MG63 (cell line): ENCODE measurements at regions not wholly inside any gene's neighbourhood (a gene's known extent, or its start where the extent isn't known, plus 50 kb on each side); places are given as distances from the start of the nearest gene placed in this dataset.
A peak's percentile ranks its signal among the peaks of the same experiment; 100 is the strongest.

Experiments used
- DNase-seq: peaks from one replicate; pipeline ENCODE4 v3.0.0-alpha.2; 2020
- H3K27me3 ChIP-seq: fragments of 250-450 bp; sonication (Bioruptor Pico); 2 replicates; pipeline ENCODE4 v1.5.1; 2020; ENCODE audit warnings: mild to moderate bottlenecking, moderate library complexity
- H3K36me3 ChIP-seq: fragments of 250-450 bp; sonication (Bioruptor Pico); 2 replicates; pipeline ENCODE4 v1.5.1; 2020; ENCODE audit warnings: mild to moderate bottlenecking, moderate library complexity
- H3K4me3 ChIP-seq: fragments of 250-450 bp; sonication (Bioruptor Pico); 2 replicates; pipeline ENCODE4 v1.5.1; 2020; ENCODE audit warnings: mild to moderate bottlenecking, moderate library complexity
- H3K9me3 ChIP-seq: fragments of 250-450 bp; sonication (Bioruptor Pico); 2 replicates; pipeline ENCODE4 v1.5.1; 2020; ENCODE audit warnings: mild to moderate bottlenecking, moderate library complexity

DNA sequence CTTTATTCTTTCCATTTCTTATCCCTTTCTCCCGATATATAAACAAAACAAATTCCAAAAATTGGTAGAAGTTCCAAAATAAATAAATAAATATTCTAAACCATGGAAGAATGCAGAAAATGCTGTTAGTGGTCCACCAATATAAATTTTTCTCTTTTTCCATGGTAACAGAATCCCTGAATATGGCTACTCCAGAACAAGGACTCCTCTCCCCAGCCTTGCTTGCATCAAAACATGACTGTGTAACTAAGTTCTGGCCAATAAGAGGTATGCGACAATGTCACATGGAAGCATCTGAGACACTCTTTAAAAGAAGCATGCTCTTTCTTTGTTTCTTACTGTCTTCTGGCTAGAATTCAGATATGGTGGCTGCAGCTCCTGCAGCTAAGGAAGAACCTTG, 325.1 kb upstream of the TANK start:
- peaks cover 2% of the 10 kb centered on the region; the same call in 1 of the 2 replicates for H3K9me3 ChIP-seq
- no peaks in the 10 kb centered on the region for H3K27me3 ChIP-seq
- no peak for DNase-seq
- H3K36me3 ChIP-seq, result no peaks in the 10 kb centered on the region
- no peak overlapping the region for H3K4me3 ChIP-seq

- H3K36me3 ChIP-seq, result no peaks in the 10 kb centered on the region
- DNase-seq, result peak; percentile 75
- peaks cover 2% of the 10 kb centered on the region for H3K9me3 ChIP-seq
- H3K4me3 ChIP-seq, result no peak overlapping the region
- H3K27me3 ChIP-seq, result no peaks in the 10 kb centered on the region
These were observed 323.5 kb upstream of the TANK start for GRCh38 chr2:160836755-160837154.

- peak; percentile 12 for DNase-seq
- Histone ChIP-seq H3K9me3 (peaks cover 2% of the 10 kb centered on the region), H3K36me3 (no peaks in the 10 kb centered on the region), H3K4me3 (no peak overlapping the region), H3K27me3 (no peaks in the 10 kb centered on the region)
These were observed 322.8 kb upstream of the TANK start for GRCh38 chr2:160837416-160837815.

- Histone ChIP-seq H3K27me3 (no peaks in the 10 kb centered on the region), H3K4me3 (no peak overlapping the region), H3K36me3 (no peaks in the 10 kb centered on the region), H3K9me3 (peaks cover 2% of the 10 kb centered on the region)
- DNase-seq, result no peak
These were observed 322.1 kb upstream of the TANK start for GRCh38 chr2:160838147-160838546.

DNA sequence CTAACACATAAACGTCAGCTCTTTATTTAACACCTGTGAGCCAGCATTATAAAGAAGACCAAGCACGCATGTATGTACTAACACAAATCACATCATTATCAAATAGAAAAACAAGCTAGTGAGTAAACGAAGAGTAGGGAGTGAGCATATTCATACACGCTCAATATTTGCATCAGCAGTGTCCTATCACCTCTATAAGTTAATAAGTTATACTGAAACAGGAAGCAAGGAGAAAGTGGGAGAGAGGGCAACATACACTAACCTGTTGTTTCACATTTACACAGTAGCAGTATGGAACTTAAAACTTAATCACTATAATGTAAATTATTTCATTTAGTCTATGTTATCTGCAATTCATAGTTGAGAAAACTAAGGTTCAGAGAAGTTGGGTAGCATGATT, 321.5 kb upstream of the TANK start:
- Histone ChIP-seq H3K36me3 (no peaks in the 10 kb centered on the region), H3K9me3 (peaks cover 2% of the 10 kb centered on the region), H3K4me3 (no peak overlapping the region), H3K27me3 (no peaks in the 10 kb centered on the region)
- DNase-seq, result no peak

GRCh38 chr2:160842286-160842685, 317.9 kb upstream of the TANK start:
- H3K4me3 ChIP-seq, result no peak overlapping the region
- H3K9me3 ChIP-seq, result peaks cover 8% of the 10 kb centered on the region
- no peak for DNase-seq
- H3K27me3 ChIP-seq, result no peaks in the 10 kb centered on the region
- no peaks in the 10 kb centered on the region for H3K36me3 ChIP-seq

DNA sequence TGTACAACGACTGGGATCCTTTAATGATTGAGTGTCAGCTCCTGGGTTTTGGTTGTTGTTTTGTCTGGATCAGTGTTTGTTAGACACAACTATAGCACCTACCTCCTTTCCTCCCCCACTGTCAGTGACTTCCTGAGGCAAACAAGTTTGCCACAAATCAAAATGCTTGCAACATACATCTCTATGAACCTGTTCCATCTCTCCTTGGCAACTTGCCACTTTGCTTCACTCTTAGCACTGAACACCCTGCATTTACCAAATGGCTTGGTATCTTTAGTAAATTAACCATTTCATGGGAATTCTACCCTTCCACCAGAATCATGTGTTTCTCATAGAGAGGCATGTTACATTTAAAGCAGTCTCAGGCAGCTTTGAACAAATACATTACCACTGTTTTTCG, 301.1 kb upstream of the TANK start:
- Histone ChIP-seq H3K4me3 (no peak overlapping the region), H3K27me3 (no peaks in the 10 kb centered on the region), H3K9me3 (no peaks in the 10 kb centered on the region), H3K36me3 (no peaks in the 10 kb centered on the region)
- no peak for DNase-seq

DNA sequence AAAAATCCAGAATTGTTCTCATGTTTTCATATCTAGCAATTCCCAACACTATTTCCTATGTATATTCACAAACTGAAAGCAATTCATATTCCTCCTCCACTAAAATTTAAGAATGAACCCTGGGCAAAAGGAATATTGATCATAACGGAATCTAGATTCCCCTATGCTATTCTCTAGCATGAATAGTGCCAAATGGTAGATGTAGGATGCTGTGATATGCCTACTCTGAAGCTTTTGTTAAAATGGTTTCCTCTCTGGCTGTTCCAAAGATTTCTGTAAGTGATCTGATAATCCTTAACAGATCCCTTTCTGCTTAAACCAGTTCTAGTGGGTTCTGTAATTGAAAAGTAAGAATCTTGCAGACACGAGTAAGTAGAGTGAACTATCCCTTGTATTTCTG, 298.0 kb upstream of the TANK start:
- no peaks in the 10 kb centered on the region for H3K27me3 ChIP-seq
- DNase-seq, result no peak

DNA sequence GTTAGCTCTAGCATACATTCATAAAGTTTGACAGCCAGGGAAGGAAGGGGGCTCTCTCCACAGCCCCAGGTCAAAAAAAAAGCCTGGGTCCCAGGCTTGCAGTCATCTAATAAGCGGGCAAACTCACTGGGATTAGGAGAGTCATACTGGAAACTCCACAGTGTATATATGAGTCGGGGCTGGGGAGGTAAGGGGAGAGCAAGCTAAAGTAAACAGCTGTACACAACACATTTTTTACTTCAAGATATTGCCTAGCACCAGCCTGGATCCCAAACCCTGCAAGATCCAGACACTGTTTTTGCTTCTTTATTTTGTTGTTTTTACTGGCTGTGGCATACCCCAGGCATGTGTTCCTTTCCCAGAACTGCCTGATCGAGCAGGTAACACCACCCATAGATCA, 291.3 kb upstream of the TANK start:
- Histone ChIP-seq H3K4me3 (no peak overlapping the region), H3K36me3 (no peaks in the 10 kb centered on the region), H3K9me3 (0 out of 2 replicates have a peak, but pooled peaks cover 3% of the 10 kb centered on the region), H3K27me3 (no peaks in the 10 kb centered on the region)
- DNase-seq, result peak; percentile 34

More for the DNA sequence above, 298.0 kb upstream of the TANK start:
- Histone ChIP-seq H3K9me3 (0 out of 2 replicates have a peak, but pooled peaks cover 3% of the 10 kb centered on the region), H3K36me3 (no peaks in the 10 kb centered on the region), H3K4me3 (no peak overlapping the region)

DNA sequence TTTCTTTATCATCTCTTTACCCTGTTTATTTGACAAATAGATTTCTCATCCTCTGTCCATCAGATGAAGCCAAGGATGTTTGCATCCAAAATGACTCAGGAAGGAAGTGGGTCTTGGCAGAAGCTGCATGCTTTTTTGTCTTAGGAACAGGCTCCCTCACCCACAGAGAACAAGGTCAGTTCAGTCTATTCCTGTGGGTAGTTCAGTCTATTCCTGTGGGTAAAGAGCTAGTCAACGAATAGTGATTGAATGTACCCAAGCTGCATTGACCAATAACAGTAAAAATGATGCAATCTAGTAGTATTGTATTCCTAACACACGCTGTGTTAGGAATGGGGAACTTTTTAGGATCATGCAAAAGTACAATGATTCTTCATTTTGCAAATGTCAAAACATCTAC, 290.8 kb upstream of the TANK start:
- Histone ChIP-seq H3K9me3 (0 out of 2 replicates have a peak, but pooled peaks cover 3% of the 10 kb centered on the region), H3K36me3 (no peaks in the 10 kb centered on the region), H3K4me3 (no peak overlapping the region), H3K27me3 (no peaks in the 10 kb centered on the region)
- DNase-seq, result peak; percentile 86

DNA sequence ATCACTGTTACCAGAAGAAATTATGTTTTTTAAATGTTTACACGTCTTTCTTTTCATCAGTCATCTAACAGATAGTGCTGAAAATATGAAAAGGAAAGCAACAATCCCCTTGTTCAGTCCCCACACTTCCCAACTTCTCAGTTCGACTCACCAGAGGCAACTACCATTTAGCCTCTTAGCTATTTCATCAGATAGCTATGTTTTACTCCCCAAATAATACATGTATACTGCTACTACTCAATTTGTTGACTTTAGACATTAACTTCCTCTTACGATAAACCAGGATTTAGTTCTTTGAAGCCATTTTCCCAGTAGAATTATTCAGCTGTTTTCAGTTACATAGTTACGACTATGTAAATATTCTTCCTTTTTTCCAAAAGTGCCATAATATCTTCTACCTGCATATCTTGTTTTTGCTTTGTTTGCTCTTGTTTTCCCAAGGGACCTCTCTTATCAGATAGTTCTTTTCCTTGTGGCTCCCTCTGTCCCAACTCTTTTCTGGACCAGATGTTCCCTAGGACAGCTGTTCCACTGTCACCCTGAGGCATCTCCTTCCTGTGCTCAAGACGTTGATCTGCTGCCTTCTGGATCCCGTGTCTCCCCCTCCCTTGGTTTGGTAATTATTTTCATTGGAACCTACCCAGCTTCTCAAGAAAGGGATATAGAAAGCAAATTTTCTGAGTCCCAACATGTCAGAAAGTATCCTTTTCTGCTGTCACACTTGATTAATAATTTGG, 289.3 kb upstream of the TANK start:
- Histone ChIP-seq H3K36me3 (no peaks in the 10 kb centered on the region), H3K9me3 (no peaks in the 10 kb centered on the region), H3K27me3 (no peaks in the 10 kb centered on the region), H3K4me3 (no peak overlapping the region)
- DNase-seq, result peak; percentile 7

DNA sequence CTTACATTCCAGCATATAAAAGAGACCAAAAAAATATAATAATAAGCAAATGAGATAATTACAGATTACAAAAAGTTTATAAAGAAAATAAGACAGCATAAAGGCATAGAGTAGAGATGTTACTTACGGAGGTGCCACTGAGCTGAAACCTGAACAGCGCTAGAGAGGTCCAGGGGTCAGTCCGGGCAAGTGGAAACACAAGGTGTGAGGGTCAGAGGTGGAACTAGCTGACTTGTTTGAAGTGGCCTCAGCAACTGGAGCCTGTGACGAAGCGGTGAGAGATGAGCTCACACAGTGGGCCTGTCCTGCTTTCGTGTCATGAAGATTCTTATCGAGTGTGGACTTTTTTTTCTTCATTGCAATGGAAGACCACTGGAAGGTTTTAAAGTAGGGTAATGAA, 288.3 kb upstream of the TANK start:
- DNase-seq, result no peak

DNA sequence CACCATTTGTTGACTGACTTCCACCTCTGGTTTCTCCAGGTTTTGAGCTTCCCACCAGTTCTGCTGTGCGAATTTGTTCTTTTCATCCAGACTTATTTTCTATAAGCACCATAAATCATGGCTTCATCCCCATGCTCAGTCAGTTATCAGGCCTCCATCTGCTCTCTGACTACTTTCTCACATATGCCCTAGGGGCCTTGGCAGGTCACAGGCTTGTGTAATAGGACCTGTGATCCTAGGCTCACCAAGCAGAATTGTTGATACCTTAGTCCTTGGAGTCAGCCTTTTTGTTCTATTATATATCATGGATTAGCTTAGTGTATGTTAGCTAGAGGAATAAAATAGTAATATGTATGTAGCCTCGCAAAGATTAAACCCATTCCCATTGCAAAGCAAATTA, 284.2 kb upstream of the TANK start:
- H3K9me3 ChIP-seq, result no peaks in the 10 kb centered on the region
- no peak for DNase-seq
- H3K4me3 ChIP-seq, result no peak overlapping the region
- H3K27me3 ChIP-seq, result no peaks in the 10 kb centered on the region
- H3K36me3 ChIP-seq, result no peaks in the 10 kb centered on the region

More for the DNA sequence above, 288.3 kb upstream of the TANK start:
- Histone ChIP-seq H3K4me3 (no peak overlapping the region), H3K9me3 (no peaks in the 10 kb centered on the region), H3K36me3 (no peaks in the 10 kb centered on the region), H3K27me3 (no peaks in the 10 kb centered on the region)

DNA sequence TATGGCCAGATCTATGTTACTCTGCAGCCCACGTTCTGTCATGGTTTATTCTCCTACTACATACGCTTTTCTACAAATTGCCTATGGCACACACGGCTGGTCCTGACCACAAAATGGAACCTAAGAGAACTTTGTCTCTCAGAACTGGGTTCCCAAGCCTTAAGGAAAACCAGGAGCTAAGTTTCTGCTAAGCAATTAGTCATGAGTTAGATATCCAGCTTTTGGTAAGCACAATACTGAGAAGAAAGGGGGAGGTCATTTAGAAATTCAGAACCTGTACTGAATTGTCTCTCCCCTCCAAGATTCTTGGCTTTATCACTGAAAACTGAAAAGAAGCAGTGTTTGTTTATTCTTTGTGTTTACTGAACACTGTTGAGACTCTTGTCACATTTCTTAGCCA, 283.5 kb upstream of the TANK start:
- Histone ChIP-seq H3K4me3 (no peak overlapping the region), H3K36me3 (no peaks in the 10 kb centered on the region), H3K27me3 (no peaks in the 10 kb centered on the region), H3K9me3 (no peaks in the 10 kb centered on the region)
- no peak for DNase-seq

DNA sequence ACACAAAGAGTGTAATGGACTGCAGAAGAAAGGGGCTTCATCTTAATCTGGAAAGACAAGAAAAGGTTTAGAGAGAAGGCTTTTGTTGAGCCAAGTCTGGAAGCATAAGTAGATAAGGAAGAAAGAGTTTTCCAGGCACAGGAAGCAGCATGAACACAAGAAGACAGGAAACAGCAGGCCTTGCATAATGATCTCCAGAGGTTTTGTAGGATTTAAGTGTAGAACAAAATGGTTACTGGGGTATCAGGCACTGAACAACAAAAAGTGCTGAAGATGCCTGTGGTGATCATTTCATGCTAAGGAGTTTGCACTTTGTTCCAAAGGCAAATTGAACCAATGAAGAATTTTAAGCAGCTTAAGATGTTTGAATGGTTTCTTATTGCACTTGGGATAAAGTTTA, 281.6 kb upstream of the TANK start:
- Histone ChIP-seq H3K9me3 (no peaks in the 10 kb centered on the region), H3K27me3 (no peaks in the 10 kb centered on the region), H3K36me3 (no peaks in the 10 kb centered on the region), H3K4me3 (no peak overlapping the region)
- DNase-seq, result no peak

- Histone ChIP-seq H3K27me3 (no peaks in the 10 kb centered on the region), H3K4me3 (no peak overlapping the region), H3K36me3 (no peaks in the 10 kb centered on the region), H3K9me3 (no peaks in the 10 kb centered on the region)
- no peak for DNase-seq
These were observed 277.3 kb upstream of the TANK start for GRCh38 chr2:160882906-160883305.

GRCh38 chr2:160884056-160884455, 276.2 kb upstream of the TANK start:
- no peaks in the 10 kb centered on the region for H3K9me3 ChIP-seq
- no peak overlapping the region for H3K4me3 ChIP-seq
- H3K36me3 ChIP-seq, result no peaks in the 10 kb centered on the region
- DNase-seq, result no peak
- H3K27me3 ChIP-seq, result no peaks in the 10 kb centered on the region

DNA sequence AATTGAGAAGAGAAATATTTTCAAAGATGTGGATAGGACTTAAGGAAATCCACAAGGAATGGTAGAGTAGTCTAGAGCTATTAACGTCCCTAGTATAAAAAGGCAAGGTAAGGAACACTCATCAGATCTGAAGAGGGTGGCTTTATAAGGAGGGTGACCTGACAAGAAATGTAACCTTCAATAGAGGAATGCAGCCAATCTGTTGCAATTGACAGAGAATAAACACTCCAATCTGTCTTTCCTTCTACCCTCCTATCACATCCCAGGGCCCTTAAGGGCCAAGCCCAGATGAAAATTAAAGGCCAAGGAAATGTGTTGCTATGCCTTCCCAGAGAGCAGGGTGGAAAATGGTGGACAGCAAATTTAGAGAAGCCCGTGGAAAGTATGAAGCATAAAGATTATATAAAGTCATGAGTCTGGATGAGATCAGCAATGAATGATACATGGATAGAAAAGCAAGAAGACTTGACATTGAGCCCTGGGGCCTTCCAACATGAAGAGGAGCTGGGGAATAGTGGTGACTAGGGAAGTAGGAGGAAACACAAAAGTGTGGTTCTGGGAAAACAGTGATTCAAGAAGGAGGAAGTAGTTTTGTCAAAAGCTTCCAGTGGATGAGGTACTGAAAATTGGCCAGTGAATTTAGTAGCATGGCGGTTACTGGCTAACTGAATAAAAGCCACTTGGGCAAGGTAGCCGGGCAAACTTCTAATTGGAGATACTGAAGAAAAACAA, 270.6 kb upstream of the TANK start:
- DNase-seq, result no peak
- Histone ChIP-seq H3K9me3 (no peaks in the 10 kb centered on the region), H3K4me3 (no peak overlapping the region), H3K36me3 (no peaks in the 10 kb centered on the region), H3K27me3 (no peaks in the 10 kb centered on the region)
